Frontal cortex (tissue), 3 donors: ENCODE measurements at regions not wholly inside any gene's neighbourhood (a gene's known extent, or its start where the extent isn't known, plus 50 kb on each side); places are given as distances from the start of the nearest gene placed in this dataset.
"Not testable (repeated sequence)": the region's sequence is repeated elsewhere in the genome, so short reads cannot be mapped to it uniquely, and the experiment has no call there.

ENCODE experiments used
- DNase-seq, 2 donors: peaks; one replicate each; pipeline ENCODE4 v3.0.0; 2012; ENCODE audit warnings: low spot score in 2 of 2
- FAIRE-seq: peaks from 2 replicates; lab custom pipeline; 2012; peaks lifted over from hg19 to GRCh38; lab: Jason Lieb, UNC
- donor health status: control.
- donor health status: control.
- donor health status: control.

GRCh38 chr3:80806673-80807072 lies 954.8 kb downstream of the GBE1 start:
- no peak for DNase-seq
- FAIRE-seq: no peak

GRCh38 chr3:80788914-80789313 lies 972.5 kb downstream of the GBE1 start:
- DNase-seq: no peak
- peak; percentile 85 for FAIRE-seq

- FAIRE-seq: no peak
These were observed 975.6 kb downstream of the GBE1 start for GRCh38 chr3:80785875-80786274.

GRCh38 chr3:80785475-80785874 lies 976.0 kb downstream of the GBE1 start:
- FAIRE-seq: no peak
- no peak for DNase-seq

More at GRCh38 chr3:80785875-80786274, 975.6 kb downstream of the GBE1 start:
- DNase-seq: no peak

- no peak for DNase-seq
- no peak for FAIRE-seq
These were observed 990.4 kb downstream of the GBE1 start for GRCh38 chr3:80771085-80771484.

GRCh38 chr3:80770106-80771074 lies 991.1 kb downstream of the GBE1 start:
- no peak for FAIRE-seq

GRCh38 chr3:80769683-80770082 lies 991.8 kb downstream of the GBE1 start:
- FAIRE-seq: no peak
- no peak for DNase-seq

More at GRCh38 chr3:80770106-80771074, 991.1 kb downstream of the GBE1 start:
- DNase-seq: no peak

- DNase-seq (no peak), FAIRE-seq (no peak)
These were observed 993.8 kb downstream of the GBE1 start for GRCh38 chr3:80767604-80768003.

GRCh38 chr3:80754969-80755368 lies 987.2 kb upstream of the ROBO1 start:
- FAIRE-seq: no peak
- no peak for DNase-seq

GRCh38 chr3:80753021-80753420 lies 985.2 kb upstream of the ROBO1 start:
- no peak for DNase-seq
- FAIRE-seq: no peak

- DNase-seq (no peak), FAIRE-seq (no peak)
These were observed 982.8 kb upstream of the ROBO1 start for GRCh38 chr3:80750637-80751036.

GRCh38 chr3:80734920-80735319 lies 967.1 kb upstream of the ROBO1 start:
- FAIRE-seq (no peak), DNase-seq (no peak)

GRCh38 chr3:80734483-80734882 lies 966.7 kb upstream of the ROBO1 start:
- DNase-seq (no peak), FAIRE-seq (no peak)

- no peak for DNase-seq
- FAIRE-seq: no peak
These were observed 965.9 kb upstream of the ROBO1 start for GRCh38 chr3:80733522-80734176.

GRCh38 chr3:80727561-80727960 lies 959.8 kb upstream of the ROBO1 start:
- not testable (repeated sequence) for DNase-seq, FAIRE-seq

GRCh38 chr3:80709597-80710322 lies 942.0 kb upstream of the ROBO1 start:
- not testable (repeated sequence) for FAIRE-seq, DNase-seq

GRCh38 chr3:80705290-80705689 lies 937.5 kb upstream of the ROBO1 start:
- FAIRE-seq: no peak

GRCh38 chr3:80701349-80701748 lies 933.6 kb upstream of the ROBO1 start:
- FAIRE-seq (no peak), DNase-seq (no peak)

More at GRCh38 chr3:80705290-80705689, 937.5 kb upstream of the ROBO1 start:
- no peak for DNase-seq

GRCh38 chr3:80697291-80697690 lies 929.5 kb upstream of the ROBO1 start:
- no peak for DNase-seq
- FAIRE-seq: no peak

GRCh38 chr3:80696280-80696679 lies 928.5 kb upstream of the ROBO1 start:
- no peak for DNase-seq
- FAIRE-seq: no peak
